HepG2 (cell line): ENCODE measurements at regions not wholly inside any gene's neighbourhood (a gene's known extent, or its start where the extent isn't known, plus 50 kb on each side); places are given as distances from the start of the nearest gene placed in this dataset.

Experiments used
- ATAC-seq: fragments of 200-7000 bp; cut with Tn5 transposase; 3 replicates; pipeline ENCODE4 v1.9.1; 2020; ENCODE audit warnings: mild to moderate bottlenecking, moderate library complexity
- BruUV-seq: library from RNA; stranded (reverse); fragments of 400-500 nt; replicated peaks from 2 replicates; lab custom pipeline; 2021; lab: Mats Ljungman, UMichigan
- CTCF ChIA-PET: fragments of 300-600 bp; formaldehyde crosslinking; extraction: SDS; loops from one replicate; lab custom pipeline; 2021; ENCODE audit warnings: low total read pairs, inconsistent platforms, low intra/inter-chr PET ratio; lab: Yijun Ruan, JAX
- POLR2A ChIA-PET: fragments of 350-600 bp; sonication (Branson Sonifier 250); formaldehyde crosslinking; loops from one replicate; lab custom pipeline; 2020; ENCODE audit warnings: antibody characterized with exemption, inconsistent platforms; lab: Yijun Ruan, JAX
- DNase-seq: peaks from one replicate; pipeline ENCODE4 v3.0.0-alpha.2; 2015; ENCODE audit warnings: low spot score
- FAIRE-seq: peaks from 3 replicates; lab custom pipeline; 2011; peaks lifted over from hg19 to GRCh38; lab: Jason Lieb, UNC
- H2AFZ ChIP-seq: one replicate; pipeline ENCODE4 v1.6.1; 2011; ENCODE audit warnings: low read length, inconsistent platforms
- H3K27ac ChIP-seq: fragments of 300-600 bp; 3 replicates; pipeline ENCODE4 v1.8.0; 2011; ENCODE audit warnings: mixed run types, mild to moderate bottlenecking, mixed read lengths, low read length, inconsistent platforms; ENCODE audit not compliant: insufficient read depth; ENCODE audit errors: extremely low read length
- H3K27me3 ChIP-seq, 2 experiments: fragments of 200-600 bp in 1 of 2; 2 replicates in 1 of 2; 3 replicates in 1 of 2; pipeline versions ENCODE4 v1.6.0 to v1.8.0; 2011; ENCODE audit warnings: low read length in 2 of 2, mild to moderate bottlenecking in 2 of 2, moderate library complexity in 2 of 2, inconsistent platforms in 1 of 2; ENCODE audit not compliant: insufficient read depth in 2 of 2, control insufficient read depth in 1 of 2
- H3K36me3 ChIP-seq, 2 experiments: fragments of 200-600 bp in 1 of 2; replicated peaks in 1 of 2; 2 replicates in 1 of 2; 3 replicates in 1 of 2; pipeline versions ENCODE4 v1.5.1 to v1.8.0; 2011; ENCODE audit warnings: low read length in 2 of 2, inconsistent platforms in 1 of 2; ENCODE audit not compliant: insufficient read depth in 2 of 2, control insufficient read depth in 1 of 2
- H3K4me1 ChIP-seq: 2 replicates; pipeline ENCODE4 v1.5.1; 2012; ENCODE audit warnings: low read length, inconsistent platforms; ENCODE audit not compliant: insufficient read depth
- H3K4me2 ChIP-seq: 2 replicates; pipeline ENCODE4 v1.6.0; 2011; ENCODE audit warnings: low read depth, low read length, inconsistent platforms
- H3K4me3 ChIP-seq, 3 experiments: fragments of 200-600 bp in 1 of 3; sonication (generic), shearing (Covaris generic) in 1 of 3; replicated peaks in 1 of 3; 2 replicates each; pipeline ENCODE4 v1.5.1; 2011 to 2016; ENCODE audit warnings: low read length in 3 of 3, inconsistent platforms in 2 of 3, low read depth in 2 of 3, mild to moderate bottlenecking in 2 of 3, control low read depth in 1 of 3, mixed read lengths in 1 of 3; ENCODE audit not compliant: insufficient read depth in 1 of 3
- H3K79me2 ChIP-seq: one replicate; pipeline ENCODE4 v1.6.1; 2011; ENCODE audit warnings: low read length, inconsistent platforms; ENCODE audit not compliant: insufficient read depth
- H3K9ac ChIP-seq: 2 replicates; pipeline ENCODE4 v1.6.0; 2011; ENCODE audit warnings: mild to moderate bottlenecking, low read depth, low read length, inconsistent platforms; ENCODE audit not compliant: insufficient read depth
- H3K9me3 ChIP-seq: 2 replicates; pipeline ENCODE4 v1.5.1; 2012; ENCODE audit warnings: mild to moderate bottlenecking, low read length
- H4K20me1 ChIP-seq: 2 replicates; pipeline ENCODE4 v1.6.0; 2011; ENCODE audit warnings: inconsistent platforms, mild to moderate bottlenecking, low read length, moderate library complexity; ENCODE audit not compliant: insufficient read depth
- STAT5B ChIP-seq: sonication (generic); formaldehyde crosslinking; IDR thresholded peaks from 2 replicates; pipeline ENCODE4 v1.4.0; 2020; ENCODE audit warnings: missing genetic modification reagents
- TRIM24 ChIP-seq: sonication (generic); formaldehyde crosslinking; IDR thresholded peaks from 2 replicates; pipeline ENCODE4 v1.8.0; 2022; ENCODE audit warnings: mild to moderate bottlenecking, missing genetic modification reagents
- ZNF136 ChIP-seq: sonication (generic); formaldehyde crosslinking; IDR thresholded peaks from 2 replicates; pipeline ENCODE4 v1.8.1; 2022; ENCODE audit warnings: low read depth, mild to moderate bottlenecking, moderate library complexity, missing genetic modification reagents
- ZNF160 ChIP-seq: sonication (generic); formaldehyde crosslinking; IDR thresholded peaks from 2 replicates; pipeline ENCODE4 v1.8.0; 2022; ENCODE audit warnings: mild to moderate bottlenecking, inconsistent platforms, missing genetic modification reagents
- ZNF274 ChIP-seq: sonication (generic); formaldehyde crosslinking; IDR thresholded peaks from 2 replicates; pipeline ENCODE4 v1.5.1; 2020; ENCODE audit warnings: mild to moderate bottlenecking, missing genetic modification reagents
- ZNF337 ChIP-seq: sonication (generic); formaldehyde crosslinking; IDR thresholded peaks from 2 replicates; pipeline ENCODE4 v1.5.1; 2020; ENCODE audit warnings: missing genetic modification reagents, low read depth, mild to moderate bottlenecking, borderline replicate concordance
- ZNF619 ChIP-seq: sonication (generic); formaldehyde crosslinking; IDR thresholded peaks from 2 replicates; pipeline ENCODE4 v1.4.0; 2020; ENCODE audit warnings: mild to moderate bottlenecking, missing genetic modification reagents
- ZNF709 ChIP-seq: sonication (generic); formaldehyde crosslinking; IDR thresholded peaks from 2 replicates; pipeline ENCODE4 v1.5.0; 2020; ENCODE audit warnings: mild to moderate bottlenecking, missing genetic modification reagents
- in situ Hi-C: cut with HindIII; loops from 2 replicates; pipeline ENCODE4 v1.10.0; 2017; ENCODE audit warnings: low pct_unique_long_range_greater_than_20kb; ENCODE audit not compliant: extremely low pct_ligation_motif_present
- intact Hi-C: fragments of 100-400 bp; cut with micrococcal nuclease; formaldehyde crosslinking; loops from one replicate; pipeline ENCODE4 v1.10.0; 2022; ENCODE audit not compliant: unreplicated experiment
- TF ChIP-seq, protein P1 (sequence below): sonication (generic); formaldehyde crosslinking; IDR thresholded peaks from 2 replicates; pipeline ENCODE4 v1.8.0; 2022; ENCODE audit warnings: mild to moderate bottlenecking, missing genetic modification reagents, moderate library complexity
- TF ChIP-seq, protein P2 (sequence below): sonication (generic); formaldehyde crosslinking; IDR thresholded peaks from 2 replicates; pipeline ENCODE4 v1.8.1; 2023; ENCODE audit warnings: missing genetic modification reagents, inconsistent platforms, borderline replicate concordance

DNA sequence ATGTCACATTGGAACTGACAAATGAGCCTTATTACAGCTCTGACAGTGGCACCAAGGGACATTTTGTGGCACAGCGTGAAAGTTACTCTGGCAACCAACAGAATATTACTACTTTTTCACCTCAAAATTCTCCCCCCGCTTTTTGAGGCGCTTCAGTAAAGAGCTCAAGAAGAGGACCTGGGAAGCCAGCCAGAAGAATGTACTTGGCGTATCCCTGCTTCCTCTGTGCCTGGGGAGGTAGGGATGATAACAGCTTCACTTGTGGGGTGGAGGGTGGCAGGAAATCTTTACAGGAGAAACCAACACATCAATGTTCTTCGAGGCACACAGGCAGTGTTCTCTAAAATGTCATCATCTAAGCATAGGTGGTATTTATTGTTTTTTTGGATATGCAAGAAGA lies 624.1 kb downstream of the NR2F1-AS1 start (continued):
- TF ChIP-seq, protein P1, sequence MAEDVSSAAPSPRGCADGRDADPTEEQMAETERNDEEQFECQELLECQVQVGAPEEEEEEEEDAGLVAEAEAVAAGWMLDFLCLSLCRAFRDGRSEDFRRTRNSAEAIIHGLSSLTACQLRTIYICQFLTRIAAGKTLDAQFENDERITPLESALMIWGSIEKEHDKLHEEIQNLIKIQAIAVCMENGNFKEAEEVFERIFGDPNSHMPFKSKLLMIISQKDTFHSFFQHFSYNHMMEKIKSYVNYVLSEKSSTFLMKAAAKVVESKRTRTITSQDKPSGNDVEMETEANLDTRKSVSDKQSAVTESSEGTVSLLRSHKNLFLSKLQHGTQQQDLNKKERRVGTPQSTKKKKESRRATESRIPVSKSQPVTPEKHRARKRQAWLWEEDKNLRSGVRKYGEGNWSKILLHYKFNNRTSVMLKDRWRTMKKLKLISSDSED = no peak
- no peak for TF ChIP-seq ZNF709 (CRISPR knock-in tag)
- TF ChIP-seq ZNF619 = no peak

DNA sequence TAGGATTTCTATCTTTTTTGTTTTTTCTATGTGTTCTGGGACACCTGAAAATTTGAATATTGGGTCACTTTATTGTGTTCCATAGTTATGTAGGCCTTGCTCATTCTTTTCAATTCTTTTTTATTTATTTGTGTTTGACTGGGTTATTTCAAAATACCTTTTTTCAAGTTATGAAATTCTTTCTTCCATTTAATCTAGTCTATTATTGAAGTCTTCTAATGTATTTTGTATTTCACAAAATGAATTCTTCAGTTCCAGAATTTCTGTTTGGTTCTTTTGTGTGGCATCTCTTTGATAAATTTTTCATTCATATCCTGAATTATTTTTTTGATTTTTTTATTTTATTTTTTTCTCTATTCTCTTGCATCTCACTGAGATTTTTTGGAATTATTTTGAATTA lies 628.8 kb downstream of the NR2F1-AS1 start:
- FAIRE-seq = no peak
- CTCF ChIA-PET = no interaction called here
- intact Hi-C loops = no loop called here
- TF ChIP-seq ZNF160 (peak; percentile 85; the same call in 1 of the 2 replicates), ZNF274 (CRISPR knock-in tag) (no peak)
- in situ Hi-C loops = no loop called here
- Histone ChIP-seq H3K79me2 (no peaks in the 10 kb centered on the region), H3K9ac (no peak overlapping the region), H3K9me3 (peaks cover 64% of the 10 kb centered on the region), H4K20me1 (no peaks in the 10 kb centered on the region), H3K4me2 (no peak overlapping the region), H3K36me3 (no peaks in the 10 kb centered on the region), H3K27ac (no peak overlapping the region), H2AFZ (no peak overlapping the region), H3K27me3 (no peaks in the 10 kb centered on the region), H3K4me3 (no peak overlapping the region), H3K4me1 (peaks cover 10% of the 10 kb centered on the region; the same call in 1 of the 2 replicates)
- no peak for ATAC-seq
- BruUV-seq = no TSS peak
- no peak for DNase-seq
- POLR2A ChIA-PET = no interaction called here

DNA sequence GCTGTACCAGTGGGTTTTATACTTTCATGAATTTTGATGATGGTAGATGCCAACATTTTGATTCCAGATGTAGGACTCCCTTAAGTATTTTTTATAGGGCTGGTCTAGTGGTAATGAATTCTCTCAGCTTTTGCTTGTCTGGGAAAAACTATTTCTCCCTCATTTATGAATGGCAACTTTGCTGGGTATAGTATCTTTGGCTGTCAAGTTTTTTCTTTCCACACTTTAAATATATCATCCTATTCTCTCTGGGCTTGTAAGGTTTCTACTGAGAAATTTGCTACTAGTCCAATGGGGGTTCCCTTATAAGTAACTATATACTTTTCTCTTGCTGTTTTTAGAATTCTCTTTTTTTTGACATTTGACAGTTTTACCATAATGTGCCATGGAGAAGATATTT lies 629.3 kb downstream of the NR2F1-AS1 start:
- no peak overlapping the region for H3K27ac ChIP-seq
- in situ Hi-C loops (no loop called here), intact Hi-C loops (no loop called here)
- no peak overlapping the region for H3K9ac ChIP-seq
- H3K36me3 ChIP-seq = no peaks in the 10 kb centered on the region
- ChIA-PET POLR2A (no interaction called here), CTCF (no interaction called here)
- ATAC-seq = no peak
- no TSS peak for BruUV-seq
- peaks cover 15% of the 10 kb centered on the region for H3K4me1 ChIP-seq
- H4K20me1 ChIP-seq = no peaks in the 10 kb centered on the region
- no peak for FAIRE-seq
- no peak overlapping the region for H2AFZ ChIP-seq
- no peaks in the 10 kb centered on the region for H3K27me3 ChIP-seq
- no peak for DNase-seq
- no peaks in the 10 kb centered on the region for H3K79me2 ChIP-seq
- no peak overlapping the region for H3K4me3 ChIP-seq
- peaks cover 65% of the 10 kb centered on the region for H3K9me3 ChIP-seq
- no peak overlapping the region for H3K4me2 ChIP-seq
- TF ChIP-seq, protein P2, sequence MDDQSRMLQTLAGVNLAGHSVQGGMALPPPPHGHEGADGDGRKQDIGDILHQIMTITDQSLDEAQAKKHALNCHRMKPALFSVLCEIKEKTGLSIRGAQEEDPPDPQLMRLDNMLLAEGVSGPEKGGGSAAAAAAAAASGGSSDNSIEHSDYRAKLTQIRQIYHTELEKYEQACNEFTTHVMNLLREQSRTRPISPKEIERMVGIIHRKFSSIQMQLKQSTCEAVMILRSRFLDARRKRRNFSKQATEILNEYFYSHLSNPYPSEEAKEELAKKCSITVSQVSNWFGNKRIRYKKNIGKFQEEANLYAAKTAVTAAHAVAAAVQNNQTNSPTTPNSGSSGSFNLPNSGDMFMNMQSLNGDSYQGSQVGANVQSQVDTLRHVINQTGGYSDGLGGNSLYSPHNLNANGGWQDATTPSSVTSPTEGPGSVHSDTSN = no peak
- TF ChIP-seq STAT5B (CRISPR knock-in tag) = no peak
- no peak for TF ChIP-seq TRIM24 (CRISPR knock-in tag)
- peak; percentile 95; the same call in 1 of the 2 replicates for TF ChIP-seq ZNF136 (CRISPR knock-in tag)
- peak; percentile 58; the same call in 1 of the 2 replicates for TF ChIP-seq ZNF337 (CRISPR knock-in tag)
